HG02885 (cell line): ENCODE measurements at regions not wholly inside any gene's neighbourhood (a gene's known extent, or its start where the extent isn't known, plus 50 kb on each side); places are given as distances from the start of the nearest gene placed in this dataset.

Experiments used
- ATAC-seq: cut with Tn5 transposase; IDR thresholded peaks from one replicate; pipeline ENCODE4 v1.9.1; 2021; ENCODE audit warnings: mild to moderate bottlenecking; ENCODE audit not compliant: unreplicated experiment, poor library complexity

DNA sequence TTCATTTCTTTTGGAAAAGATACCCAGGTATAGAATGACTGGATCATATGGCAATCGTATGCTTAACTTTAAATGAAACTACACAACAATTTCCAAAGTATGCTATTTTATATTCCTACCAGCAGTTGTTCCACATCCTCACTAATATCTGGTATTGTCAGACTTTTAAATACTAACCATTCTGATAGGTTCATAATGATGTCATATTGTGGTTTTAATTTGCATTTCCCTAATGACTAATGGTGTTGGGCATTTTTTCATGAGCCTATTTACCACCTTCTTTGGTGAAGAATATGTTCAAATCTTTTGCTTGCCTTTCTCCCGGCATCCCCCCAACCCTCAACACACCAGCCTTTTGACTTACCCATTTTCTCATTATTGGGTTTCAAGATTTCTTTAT is 96.2 kb upstream of the HMGN3 start:
- no peak for ATAC-seq

- no peak for ATAC-seq
These were observed 78.8 kb upstream of the HMGN3 start for GRCh38 chr6:79313254-79313653.

DNA sequence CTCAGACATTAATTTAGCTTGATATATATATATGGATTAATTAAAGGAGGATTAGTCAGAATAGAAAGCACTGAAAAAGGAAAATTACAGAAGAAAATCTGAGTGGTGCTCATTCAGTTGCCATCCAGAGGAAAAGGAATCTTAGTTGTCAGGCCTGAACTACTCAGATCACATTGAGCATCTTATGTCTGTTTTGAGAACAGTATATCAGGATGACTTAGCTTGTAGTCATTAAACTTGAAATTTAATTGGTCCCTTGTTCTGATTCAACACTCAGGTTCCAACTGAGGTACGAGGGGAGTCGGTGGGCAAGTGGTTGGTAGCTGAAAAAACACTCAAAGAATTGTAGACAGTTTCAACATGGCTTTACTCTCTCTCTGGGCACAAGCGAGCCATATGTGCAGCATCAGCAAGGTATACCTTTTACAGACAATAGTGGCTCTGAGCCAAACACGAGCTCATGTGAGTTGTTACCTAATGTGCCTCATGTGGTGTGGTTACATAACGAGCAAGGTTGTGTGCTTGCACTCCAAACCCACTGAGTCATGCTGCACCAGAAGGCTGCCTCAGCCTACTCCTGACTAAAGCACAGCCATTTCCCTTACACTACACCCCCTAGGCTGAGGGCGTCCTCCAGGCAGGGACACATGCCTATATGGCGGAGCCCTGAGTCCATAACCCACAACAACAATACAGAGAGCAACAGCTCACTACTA is 73.0 kb upstream of the HMGN3 start:
- no peak for ATAC-seq

GRCh38 chr6:79305020-79305419 is 70.5 kb upstream of the HMGN3 start:
- no peak for ATAC-seq

DNA sequence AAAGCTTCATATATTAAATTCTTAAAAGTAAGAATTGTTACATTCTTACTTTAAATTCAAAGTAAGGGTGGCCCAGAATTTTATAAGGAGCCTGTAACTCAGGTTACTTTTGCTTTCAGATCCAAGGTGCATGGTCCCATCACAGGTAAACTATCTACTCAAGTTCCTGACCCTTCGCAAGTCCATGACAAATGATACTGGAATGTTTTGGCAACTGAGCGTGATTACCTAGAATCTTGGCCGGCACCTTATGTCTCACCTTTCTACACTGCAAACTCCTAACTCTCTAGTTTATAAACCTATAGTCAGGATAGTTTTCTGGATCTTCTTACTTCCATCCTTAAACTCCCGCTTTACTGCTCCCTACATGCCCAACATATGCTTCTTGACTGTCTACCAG is 67.9 kb upstream of the HMGN3 start:
- no peak for ATAC-seq

GRCh38 chr6:79301290-79301689 is 66.8 kb upstream of the HMGN3 start:
- ATAC-seq, result no peak

DNA sequence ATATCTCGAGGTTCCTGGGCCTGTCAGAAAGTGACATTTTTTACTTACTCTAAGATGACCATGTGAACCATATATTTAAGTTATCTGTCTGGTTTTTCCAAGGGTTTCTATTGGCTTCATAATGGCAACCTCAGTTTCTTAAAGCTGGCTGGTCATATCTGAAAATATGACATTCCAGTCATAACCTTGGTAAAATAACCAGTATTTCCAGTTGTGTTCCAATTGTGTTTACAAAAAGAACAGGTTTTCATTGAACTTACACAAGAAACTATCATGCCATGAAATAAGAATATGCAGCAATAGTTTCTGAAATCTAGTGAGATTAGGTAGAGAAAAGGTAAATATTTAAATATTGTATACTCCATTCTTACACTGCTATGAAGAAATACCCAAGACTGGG is 61.7 kb upstream of the HMGN3 start:
- no peak for ATAC-seq
